Mesenchymal stem cell (in vitro differentiated cells and primary cell): ENCODE measurements at regions not wholly inside any gene's neighbourhood (a gene's known extent, or its start where the extent isn't known, plus 50 kb on each side); places are given as distances from the start of the nearest gene placed in this dataset.

Source experiments
- DNase-seq: peaks from one replicate; pipeline ENCODE4 v3.0.0-alpha.2; 2013
- H2AFZ ChIP-seq: one replicate; pipeline ENCODE4 v1.6.1; 2013; ENCODE audit warnings: low read depth, mild to moderate bottlenecking, control low read depth, inconsistent platforms, low read length, moderate library complexity
- H2AK5ac ChIP-seq: 2 replicates; pipeline ENCODE4 v1.6.1; 2013; ENCODE audit warnings: low read length, moderate library complexity, mild to moderate bottlenecking, inconsistent platforms; ENCODE audit not compliant: severe bottlenecking
- H2BK120ac ChIP-seq: one replicate; pipeline ENCODE4 v1.6.1; 2013; ENCODE audit warnings: low read depth, mild to moderate bottlenecking, inconsistent platforms, low read length, moderate library complexity
- H2BK12ac ChIP-seq, 2 experiments: one replicate each; pipeline ENCODE4 v1.6.1; 2013; ENCODE audit warnings: inconsistent platforms in 2 of 2, low read length in 2 of 2, mild to moderate bottlenecking in 2 of 2, moderate library complexity in 2 of 2, control low read depth in 1 of 2
- H2BK15ac ChIP-seq: one replicate; pipeline ENCODE4 v1.6.1; 2013; ENCODE audit warnings: mild to moderate bottlenecking, low read depth, inconsistent platforms; ENCODE audit not compliant: poor library complexity, severe bottlenecking
- H2BK5ac ChIP-seq: 2 replicates; pipeline ENCODE4 v1.6.1; 2013; ENCODE audit warnings: low read depth, mild to moderate bottlenecking, low read length, control low read depth, inconsistent platforms; ENCODE audit not compliant: poor library complexity, severe bottlenecking
- H3K14ac ChIP-seq, 2 experiments: one replicate each; pipeline ENCODE4 v1.6.1; 2013; ENCODE audit warnings: inconsistent platforms in 2 of 2, low read length in 2 of 2, control low read depth in 1 of 2, mild to moderate bottlenecking in 1 of 2, moderate library complexity in 1 of 2
- H3K18ac ChIP-seq, 2 experiments: one replicate each; pipeline ENCODE4 v1.6.1; 2013; ENCODE audit warnings: inconsistent platforms in 2 of 2, low read length in 2 of 2, control low read depth in 1 of 2, low read depth in 1 of 2, mild to moderate bottlenecking in 1 of 2
- H3K23ac ChIP-seq, 2 experiments: one replicate each; pipeline ENCODE4 v1.6.1; 2013; ENCODE audit warnings: inconsistent platforms in 2 of 2, low read length in 2 of 2, mild to moderate bottlenecking in 2 of 2, moderate library complexity in 2 of 2, control low read depth in 1 of 2
- H3K27ac ChIP-seq: 2 replicates; pipeline ENCODE4 v1.5.1; 2013; ENCODE audit warnings: mild to moderate bottlenecking, moderate library complexity, low read length, control low read depth, inconsistent platforms; ENCODE audit not compliant: poor library complexity, severe bottlenecking
- H3K27me3 ChIP-seq, 2 experiments: 2 replicates each; pipeline versions ENCODE4 v1.6.1 to v1.7.0; 2013; ENCODE audit warnings: low read length in 2 of 2, mild to moderate bottlenecking in 2 of 2, moderate library complexity in 2 of 2, control low read depth in 1 of 2, inconsistent platforms in 1 of 2; ENCODE audit not compliant: control insufficient read depth in 1 of 2, insufficient read depth in 1 of 2
- H3K36me3 ChIP-seq, 2 experiments: 2 replicates each; pipeline versions ENCODE4 v1.6.1 to v1.7.0; 2013; ENCODE audit warnings: low read length in 2 of 2, control low read depth in 1 of 2, inconsistent platforms in 1 of 2, low read depth in 1 of 2, mild to moderate bottlenecking in 1 of 2; ENCODE audit not compliant: insufficient read depth in 2 of 2, control insufficient read depth in 1 of 2
- H3K4ac ChIP-seq, 2 experiments: one replicate each; pipeline ENCODE4 v1.6.1; 2013; ENCODE audit warnings: inconsistent platforms in 2 of 2, low read length in 2 of 2, mild to moderate bottlenecking in 2 of 2, moderate library complexity in 2 of 2, control low read depth in 1 of 2, low read depth in 1 of 2
- H3K4me1 ChIP-seq: 2 replicates; pipeline ENCODE4 v1.6.1; 2013; ENCODE audit warnings: low read depth, low read length, control low read depth; ENCODE audit not compliant: control insufficient read depth, insufficient read depth
- H3K4me2 ChIP-seq: 2 replicates; pipeline ENCODE4 v1.6.1; 2013; ENCODE audit warnings: low read length, mild to moderate bottlenecking, inconsistent platforms; ENCODE audit not compliant: poor library complexity, severe bottlenecking
- H3K4me3 ChIP-seq, 2 experiments: 2 replicates each; pipeline versions ENCODE4 v1.5.1 to v1.7.0; 2013; ENCODE audit warnings: low read length in 2 of 2, mild to moderate bottlenecking in 2 of 2, control low read depth in 1 of 2, low read depth in 1 of 2; ENCODE audit not compliant: insufficient read depth in 1 of 2
- H3K79me1 ChIP-seq: replicated peaks from 2 replicates; pipeline ENCODE4 v1.6.1; 2013; ENCODE audit warnings: mild to moderate bottlenecking, control low read depth, low read length, inconsistent platforms; ENCODE audit not compliant: poor library complexity, severe bottlenecking
- H3K9ac ChIP-seq: 2 replicates; pipeline ENCODE4 v1.7.0; 2013; ENCODE audit warnings: mild to moderate bottlenecking, low read length, moderate library complexity
- H3K9me3 ChIP-seq: 2 replicates; pipeline ENCODE4 v1.7.0; 2013; ENCODE audit warnings: mild to moderate bottlenecking, low read length; ENCODE audit not compliant: control insufficient read depth
- H4K8ac ChIP-seq: one replicate; pipeline ENCODE4 v1.6.1; 2013; ENCODE audit warnings: inconsistent platforms, mild to moderate bottlenecking, low read length, moderate library complexity
- H4K91ac ChIP-seq: one replicate; pipeline ENCODE4 v1.6.1; 2013; ENCODE audit warnings: mild to moderate bottlenecking, low read length, inconsistent platforms
- WGBS: methylation state at CpG from one replicate; pipeline ENCODE4 v1.1.7; 2013; ENCODE audit warnings: mixed read lengths; 5-methylcytosine and 5-hydroxymethylcytosine counted together

- no peak overlapping the region for H3K4me2 ChIP-seq
- H3K9me3 ChIP-seq: peaks cover 4% of the 10 kb centered on the region
- no peak overlapping the region for H3K27ac ChIP-seq
- no peak overlapping the region for H3K9ac ChIP-seq
- no peak overlapping the region for H4K8ac ChIP-seq
- H4K91ac ChIP-seq: no peak overlapping the region
- no peak overlapping the region for H3K14ac ChIP-seq
- H2BK120ac ChIP-seq: no peak overlapping the region
- no peak overlapping the region for H3K4ac ChIP-seq
- H3K23ac ChIP-seq: no peak overlapping the region
- H2BK5ac ChIP-seq: no peak overlapping the region
- DNase-seq: no peak
- no peak overlapping the region for H3K18ac ChIP-seq
- H2AFZ ChIP-seq: no peak overlapping the region
- no peak overlapping the region for H3K4me3 ChIP-seq
- H3K4me1 ChIP-seq: no peaks in the 10 kb centered on the region
- H3K27me3 ChIP-seq: no peaks in the 10 kb centered on the region
- no peak overlapping the region for H2AK5ac ChIP-seq
- H3K79me1 ChIP-seq: no peaks in the 10 kb centered on the region
- no peaks in the 10 kb centered on the region for H3K36me3 ChIP-seq
- no peak overlapping the region for H2BK15ac ChIP-seq
- no CpG with 5 or more reads among the region's 1 CpG for WGBS
- no peak overlapping the region for H2BK12ac ChIP-seq
Observed at GRCh38 chr7:125495997-125496396, 566.4 kb upstream of the POT1 start.

- Histone ChIP-seq H3K4me1 (no peaks in the 10 kb centered on the region), H2BK120ac (no peak overlapping the region), H3K27ac (no peak overlapping the region), H2BK12ac (no peak overlapping the region), H2AFZ (no peak overlapping the region), H3K4me2 (no peak overlapping the region), H4K91ac (no peak overlapping the region), H3K27me3 (no peaks in the 10 kb centered on the region), H3K79me1 (no peaks in the 10 kb centered on the region), H3K18ac (no peak overlapping the region), H3K36me3 (no peaks in the 10 kb centered on the region), H3K14ac (no peak overlapping the region), H2BK5ac (no peak overlapping the region), H3K23ac (no peak overlapping the region), H2AK5ac (no peak overlapping the region), H3K4me3 (no peak overlapping the region), H4K8ac (no peak overlapping the region), H2BK15ac (no peak overlapping the region), H3K9me3 (peaks cover 4% of the 10 kb centered on the region), H3K4ac (no peak overlapping the region), H3K9ac (no peak overlapping the region)
- no peak for DNase-seq
- no CpG with 5 or more reads among the region's 1 CpG for WGBS
Observed at GRCh38 chr7:125492521-125492920, 562.9 kb upstream of the POT1 start.

- H3K23ac ChIP-seq: no peak overlapping the region
- no peak overlapping the region for H3K9ac ChIP-seq
- H3K27ac ChIP-seq: no peak overlapping the region
- no peak overlapping the region for H3K4ac ChIP-seq
- no peaks in the 10 kb centered on the region for H3K36me3 ChIP-seq
- H4K8ac ChIP-seq: no peak overlapping the region
- H3K79me1 ChIP-seq: no peaks in the 10 kb centered on the region
- no peaks in the 10 kb centered on the region for H3K4me1 ChIP-seq
- no peak overlapping the region for H2BK15ac ChIP-seq
- no peak overlapping the region for H3K4me2 ChIP-seq
- no peak overlapping the region for H2BK120ac ChIP-seq
- H2AK5ac ChIP-seq: no peak overlapping the region
- no peaks in the 10 kb centered on the region for H3K27me3 ChIP-seq
- H4K91ac ChIP-seq: no peak overlapping the region
- no peak for DNase-seq
- no peak overlapping the region for H2BK5ac ChIP-seq
- no peaks in the 10 kb centered on the region for H3K9me3 ChIP-seq
- H3K14ac ChIP-seq: no peak overlapping the region
- WGBS: 83% methylated on average over 1 of the region's 1 CpG
- H3K18ac ChIP-seq: no peak overlapping the region
- H2AFZ ChIP-seq: no peak overlapping the region
- no peak overlapping the region for H2BK12ac ChIP-seq
- no peak overlapping the region for H3K4me3 ChIP-seq
Observed at GRCh38 chr7:125491137-125491536, 561.5 kb upstream of the POT1 start.

- no peak overlapping the region for H3K4ac ChIP-seq
- H3K79me1 ChIP-seq: no peaks in the 10 kb centered on the region
- no peak overlapping the region for H2BK120ac ChIP-seq
- no peak for DNase-seq
- no peak overlapping the region for H2BK5ac ChIP-seq
- no peak overlapping the region for H3K14ac ChIP-seq
- no peak overlapping the region for H2BK12ac ChIP-seq
- H3K9me3 ChIP-seq: no peaks in the 10 kb centered on the region
- H2AFZ ChIP-seq: no peak overlapping the region
- H2AK5ac ChIP-seq: no peak overlapping the region
- H2BK15ac ChIP-seq: no peak overlapping the region
- no peak overlapping the region for H4K8ac ChIP-seq
- H3K23ac ChIP-seq: no peak overlapping the region
- no peak overlapping the region for H3K4me2 ChIP-seq
- WGBS: 100% methylated on average over 2 of the region's 4 CpGs
- no peak overlapping the region for H4K91ac ChIP-seq
- no peaks in the 10 kb centered on the region for H3K4me1 ChIP-seq
- H3K18ac ChIP-seq: no peak overlapping the region
- H3K9ac ChIP-seq: no peak overlapping the region
- no peak overlapping the region for H3K4me3 ChIP-seq
- no peaks in the 10 kb centered on the region for H3K36me3 ChIP-seq
- no peak overlapping the region for H3K27ac ChIP-seq
- no peaks in the 10 kb centered on the region for H3K27me3 ChIP-seq
Observed at GRCh38 chr7:125490167-125490566, 560.5 kb upstream of the POT1 start.
